ENCODE measurements at regions not wholly inside any gene's neighbourhood (a gene's known extent, or its start where the extent isn't known, plus 50 kb on each side); places are given as distances from the start of the nearest gene placed in this dataset.

DNA sequence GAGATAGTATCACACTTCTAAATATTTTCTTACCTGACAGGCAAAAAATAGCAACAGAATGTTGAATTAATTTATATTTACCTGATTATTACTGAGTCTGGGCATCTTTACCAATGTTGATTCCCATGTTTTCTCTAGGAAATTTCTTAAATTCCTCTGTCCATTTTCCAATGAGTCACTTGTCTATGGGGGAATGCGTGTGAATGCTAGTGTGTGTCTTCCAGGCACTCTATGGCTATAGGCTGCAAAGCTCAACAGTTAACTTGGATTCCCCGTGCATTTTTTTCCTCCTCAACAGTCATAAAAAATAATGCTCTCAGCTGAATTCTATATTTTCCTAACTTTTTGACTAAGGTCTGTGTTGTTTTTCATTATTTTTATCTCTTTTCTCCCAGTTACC lies 1385.8 kb upstream of the FLRT2 start:
- no peak for DNase-seq
- Mint-ChIP-seq H3K4me3 (no peak overlapping the region), H3K4me1 (ENCODE audit: low read depth) (no peaks in the 10 kb centered on the region), H3K27me3 (ENCODE audit: low read depth) (no peaks in the 10 kb centered on the region), H3K9me3 (peaks cover 12% of the 10 kb centered on the region), H3K36me3 (ENCODE audit: insufficient read depth) (no peaks in the 10 kb centered on the region)
- no peak for ATAC-seq

GRCh38 chr14:84152452-84152851 lies 1377.5 kb upstream of the FLRT2 start:
- DNase-seq (no peak), ATAC-seq (no peak)
- no peaks in the 10 kb centered on the region for H3K27me3 Mint-ChIP-seq (ENCODE audit: low read depth)
- H3K36me3 Mint-ChIP-seq (ENCODE audit: insufficient read depth), result no peaks in the 10 kb centered on the region
- peaks cover 6% of the 10 kb centered on the region for H3K9me3 Mint-ChIP-seq
- H3K4me3 Mint-ChIP-seq, result no peak overlapping the region
- H3K4me1 Mint-ChIP-seq (ENCODE audit: low read depth), result no peaks in the 10 kb centered on the region

GRCh38 chr14:84162633-84163032 lies 1367.3 kb upstream of the FLRT2 start:
- no peak for ATAC-seq

GRCh38 chr14:84167026-84167425 lies 1362.9 kb upstream of the FLRT2 start:
- H3K36me3 Mint-ChIP-seq (ENCODE audit: insufficient read depth), result no peaks in the 10 kb centered on the region
- DNase-seq (no peak), ATAC-seq (no peak)
- no peak overlapping the region for H3K4me3 Mint-ChIP-seq
- H3K27me3 Mint-ChIP-seq (ENCODE audit: low read depth), result no peaks in the 10 kb centered on the region
- no peaks in the 10 kb centered on the region for H3K4me1 Mint-ChIP-seq (ENCODE audit: low read depth)
- peaks cover 17% of the 10 kb centered on the region for H3K9me3 Mint-ChIP-seq

More at GRCh38 chr14:84162633-84163032, 1367.3 kb upstream of the FLRT2 start:
- Mint-ChIP-seq H3K36me3 (ENCODE audit: insufficient read depth) (no peaks in the 10 kb centered on the region), H3K27me3 (ENCODE audit: low read depth) (no peaks in the 10 kb centered on the region), H3K9me3 (peaks cover 10% of the 10 kb centered on the region), H3K4me3 (no peak overlapping the region), H3K4me1 (ENCODE audit: low read depth) (no peaks in the 10 kb centered on the region)
- no peak for DNase-seq

GRCh38 chr14:84180336-84180735 lies 1349.6 kb upstream of the FLRT2 start:
- H3K9me3 Mint-ChIP-seq, result peaks cover 21% of the 10 kb centered on the region
- H3K36me3 Mint-ChIP-seq (ENCODE audit: insufficient read depth), result no peaks in the 10 kb centered on the region
- no peak overlapping the region for H3K4me3 Mint-ChIP-seq
- no peaks in the 10 kb centered on the region for H3K4me1 Mint-ChIP-seq (ENCODE audit: low read depth)
- no peak for DNase-seq
- no peak for ATAC-seq
- H3K27me3 Mint-ChIP-seq (ENCODE audit: low read depth), result no peaks in the 10 kb centered on the region

- no peaks in the 10 kb centered on the region for H3K4me1 Mint-ChIP-seq (ENCODE audit: low read depth)
- H3K36me3 Mint-ChIP-seq (ENCODE audit: insufficient read depth), result no peaks in the 10 kb centered on the region
- ATAC-seq (no peak), DNase-seq (no peak)
- no peaks in the 10 kb centered on the region for H3K27me3 Mint-ChIP-seq (ENCODE audit: low read depth)
- H3K9me3 Mint-ChIP-seq, result peaks cover 20% of the 10 kb centered on the region
- no peak overlapping the region for H3K4me3 Mint-ChIP-seq
Observed at GRCh38 chr14:84181072-84181471, 1348.9 kb upstream of the FLRT2 start.

GRCh38 chr14:84195514-84195913 lies 1334.4 kb upstream of the FLRT2 start:
- Mint-ChIP-seq H3K36me3 (ENCODE audit: insufficient read depth) (no peaks in the 10 kb centered on the region), H3K27me3 (ENCODE audit: low read depth) (no peaks in the 10 kb centered on the region), H3K4me1 (ENCODE audit: low read depth) (no peaks in the 10 kb centered on the region), H3K9me3 (peaks cover 23% of the 10 kb centered on the region), H3K4me3 (no peak overlapping the region)
- ATAC-seq (no peak), DNase-seq (no peak)

DNA sequence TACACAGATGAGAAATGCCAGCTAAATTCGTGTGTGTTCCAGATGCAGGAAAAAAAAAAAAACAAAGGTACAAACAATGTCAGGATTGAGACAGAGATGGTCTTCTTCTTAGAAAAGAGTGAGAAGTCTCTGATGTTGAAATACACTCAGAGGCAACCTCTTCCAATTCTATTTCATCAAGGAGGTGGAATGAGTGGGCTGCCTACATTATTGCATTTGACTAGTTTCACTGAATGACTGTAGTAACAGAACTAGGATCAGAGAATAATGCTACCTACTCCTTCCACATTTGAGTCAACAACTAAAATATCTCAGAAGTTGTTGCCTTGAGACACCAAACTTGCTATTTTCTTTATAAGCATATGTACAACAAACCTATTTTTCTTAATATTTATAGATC lies 1332.2 kb upstream of the FLRT2 start:
- Mint-ChIP-seq H3K36me3 (ENCODE audit: insufficient read depth) (no peaks in the 10 kb centered on the region), H3K9me3 (peaks cover 25% of the 10 kb centered on the region), H3K4me3 (no peak overlapping the region), H3K4me1 (ENCODE audit: low read depth) (no peaks in the 10 kb centered on the region), H3K27me3 (ENCODE audit: low read depth) (no peaks in the 10 kb centered on the region)
- no peak for DNase-seq
- no peak for ATAC-seq

- peaks cover 14% of the 10 kb centered on the region for H3K9me3 Mint-ChIP-seq
- H3K4me1 Mint-ChIP-seq (ENCODE audit: low read depth), result no peaks in the 10 kb centered on the region
- H3K36me3 Mint-ChIP-seq (ENCODE audit: insufficient read depth), result no peaks in the 10 kb centered on the region
- H3K27me3 Mint-ChIP-seq (ENCODE audit: low read depth), result no peaks in the 10 kb centered on the region
- H3K4me3 Mint-ChIP-seq, result no peak overlapping the region
- no peak for DNase-seq
- ATAC-seq, result no peak
Observed at GRCh38 chr14:84202486-84202885, 1327.5 kb upstream of the FLRT2 start.

DNA sequence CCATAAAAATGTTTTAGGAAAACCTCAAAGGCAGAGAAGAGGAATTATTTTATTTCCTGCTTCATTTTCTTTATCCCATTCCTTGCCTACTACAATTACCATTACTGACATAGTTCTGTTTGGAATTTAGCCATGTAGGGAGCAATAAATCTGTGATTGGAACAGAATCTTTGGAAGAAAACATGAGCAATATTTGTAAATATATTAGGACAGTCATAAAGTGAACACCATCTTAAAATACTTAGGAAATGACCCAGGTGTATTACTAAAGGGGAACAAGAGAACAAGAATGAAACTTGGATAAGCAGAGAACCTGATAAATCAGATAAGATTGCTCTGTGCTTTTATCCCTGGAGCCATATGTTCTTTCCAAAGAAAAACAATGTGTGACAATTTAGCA lies 1326.0 kb upstream of the FLRT2 start:
- ATAC-seq (no peak), DNase-seq (no peak)
- Mint-ChIP-seq H3K9me3 (peaks cover 18% of the 10 kb centered on the region), H3K36me3 (ENCODE audit: insufficient read depth) (no peaks in the 10 kb centered on the region), H3K4me1 (ENCODE audit: low read depth) (no peaks in the 10 kb centered on the region), H3K4me3 (no peak overlapping the region), H3K27me3 (ENCODE audit: low read depth) (no peaks in the 10 kb centered on the region)

DNA sequence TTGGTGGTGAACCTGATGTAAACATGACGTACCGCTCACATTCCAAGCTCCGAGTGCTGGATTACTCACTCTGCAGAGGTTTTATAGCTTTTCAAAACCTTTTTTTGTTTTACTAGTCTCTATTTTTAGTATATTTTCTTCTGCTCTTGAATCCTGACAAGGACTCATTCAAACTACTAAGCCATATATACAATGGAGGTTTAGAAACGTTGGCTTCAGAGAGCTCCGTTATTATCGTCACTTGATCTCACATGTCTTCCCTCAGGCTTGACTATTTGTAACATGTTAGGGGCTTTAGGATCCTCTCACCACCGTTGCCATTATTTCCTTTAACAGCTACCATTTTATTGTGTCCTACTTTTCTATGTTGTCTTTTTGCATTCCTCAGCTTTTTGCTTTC lies 1321.5 kb upstream of the FLRT2 start:
- Mint-ChIP-seq H3K27me3 (ENCODE audit: low read depth) (no peaks in the 10 kb centered on the region), H3K36me3 (ENCODE audit: insufficient read depth) (no peaks in the 10 kb centered on the region), H3K4me1 (ENCODE audit: low read depth) (no peaks in the 10 kb centered on the region), H3K9me3 (peaks cover 30% of the 10 kb centered on the region), H3K4me3 (no peak overlapping the region)
- ATAC-seq, result no peak
- DNase-seq, result no peak

DNA sequence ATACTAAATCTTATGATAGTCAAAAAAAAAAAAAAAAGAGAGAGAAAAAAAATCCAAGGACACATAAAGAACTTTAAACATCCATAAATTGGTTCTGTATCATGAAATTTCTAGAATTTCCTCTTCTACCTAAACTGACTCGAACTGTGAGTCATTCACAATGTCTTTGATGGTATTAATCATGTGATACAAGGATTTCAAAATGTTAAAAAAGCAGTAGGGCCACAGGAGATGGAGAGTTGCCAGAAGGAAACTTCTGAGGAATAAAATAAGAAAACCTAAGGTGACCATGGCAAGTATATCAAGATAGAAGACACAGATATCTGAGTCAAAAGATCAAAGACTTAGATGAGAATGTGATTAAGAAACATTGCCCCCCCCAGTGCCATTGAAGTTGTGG lies 1320.9 kb upstream of the FLRT2 start:
- no peak for ATAC-seq
- Mint-ChIP-seq H3K4me1 (ENCODE audit: low read depth) (no peaks in the 10 kb centered on the region), H3K36me3 (ENCODE audit: insufficient read depth) (no peaks in the 10 kb centered on the region)

DNA sequence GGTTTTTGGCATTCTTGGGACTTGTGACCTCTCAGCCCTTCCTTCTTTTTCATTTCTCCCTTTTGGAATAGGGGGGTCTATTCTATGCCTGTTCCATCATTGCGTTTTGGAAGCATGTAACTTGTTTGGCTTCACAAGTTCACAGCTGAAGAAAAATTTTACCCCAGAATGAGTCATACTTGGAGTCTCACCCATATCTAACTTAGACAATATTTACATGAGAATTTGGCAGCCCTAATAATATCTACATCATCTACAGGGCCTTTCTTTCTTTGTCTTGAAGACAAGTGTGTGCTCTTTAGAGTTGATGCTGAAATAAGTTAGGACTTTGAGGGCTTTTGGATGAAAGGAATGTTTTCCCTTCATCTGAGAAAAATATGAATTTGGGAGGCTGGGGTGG lies 1312.9 kb upstream of the FLRT2 start:
- Mint-ChIP-seq H3K27me3 (ENCODE audit: low read depth) (no peaks in the 10 kb centered on the region), H3K9me3 (peaks cover 22% of the 10 kb centered on the region), H3K4me3 (no peak overlapping the region), H3K4me1 (ENCODE audit: low read depth) (no peaks in the 10 kb centered on the region), H3K36me3 (ENCODE audit: insufficient read depth) (no peaks in the 10 kb centered on the region)
- DNase-seq (no peak), ATAC-seq (no peak)

More for the DNA sequence above, 1320.9 kb upstream of the FLRT2 start:
- H3K4me3 Mint-ChIP-seq, result no peak overlapping the region
- no peak for DNase-seq
- peaks cover 30% of the 10 kb centered on the region for H3K9me3 Mint-ChIP-seq
- H3K27me3 Mint-ChIP-seq (ENCODE audit: low read depth), result no peaks in the 10 kb centered on the region

DNA sequence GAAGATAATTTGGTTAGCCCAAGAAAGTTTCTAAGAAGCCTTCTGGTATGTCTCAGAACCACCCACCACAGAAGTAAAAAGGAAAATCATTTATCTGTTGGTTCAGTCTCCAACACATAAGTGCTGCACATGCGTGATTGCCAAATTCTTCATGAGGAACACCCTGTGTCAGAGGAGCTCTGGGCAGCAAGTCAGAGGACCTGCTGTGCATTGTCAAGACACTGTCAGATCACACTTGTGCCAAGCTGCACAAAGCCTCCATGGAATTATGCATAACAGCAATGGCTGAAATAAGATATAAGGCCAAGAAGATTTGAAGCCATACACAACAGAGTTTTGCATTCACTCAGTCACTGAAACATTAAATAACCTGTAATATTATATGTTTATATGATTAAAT lies 1304.7 kb upstream of the FLRT2 start:
- no peak for DNase-seq
- no peaks in the 10 kb centered on the region for H3K27me3 Mint-ChIP-seq (ENCODE audit: low read depth)
- H3K36me3 Mint-ChIP-seq (ENCODE audit: insufficient read depth), result no peaks in the 10 kb centered on the region
- peaks cover 14% of the 10 kb centered on the region for H3K9me3 Mint-ChIP-seq
- no peak for ATAC-seq
- H3K4me1 Mint-ChIP-seq (ENCODE audit: low read depth), result no peaks in the 10 kb centered on the region
- no peak overlapping the region for H3K4me3 Mint-ChIP-seq

- no peak overlapping the region for H3K4me3 Mint-ChIP-seq
Observed at GRCh38 chr14:84228702-84229101, 1301.2 kb upstream of the FLRT2 start.

DNA sequence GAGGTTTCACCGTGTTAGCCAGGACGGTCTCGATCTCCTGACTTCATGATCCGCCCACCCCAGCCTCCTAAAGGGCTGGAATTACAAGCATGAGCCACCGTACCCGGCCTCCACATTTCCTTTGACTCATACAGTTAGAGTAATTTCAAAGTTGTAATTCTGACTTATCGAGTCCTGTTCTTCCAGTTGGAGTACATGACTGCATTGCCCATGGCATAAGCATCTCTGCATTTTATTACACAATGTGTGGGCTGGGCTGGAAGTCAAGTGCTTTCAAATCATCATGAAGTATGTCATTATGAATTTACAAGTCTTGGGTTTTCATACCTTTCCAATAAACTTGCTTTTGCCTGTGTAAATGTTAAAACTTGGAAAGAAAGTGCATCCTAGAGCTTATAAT lies 1295.7 kb upstream of the FLRT2 start:
- DNase-seq (no peak), ATAC-seq (no peak)
- Mint-ChIP-seq H3K4me3 (no peak overlapping the region), H3K9me3 (peaks cover 13% of the 10 kb centered on the region), H3K27me3 (ENCODE audit: low read depth) (no peaks in the 10 kb centered on the region), H3K36me3 (ENCODE audit: insufficient read depth) (no peaks in the 10 kb centered on the region), H3K4me1 (ENCODE audit: low read depth) (no peaks in the 10 kb centered on the region)

More at GRCh38 chr14:84228702-84229101, 1301.2 kb upstream of the FLRT2 start:
- ATAC-seq (no peak), DNase-seq (no peak)
- no peaks in the 10 kb centered on the region for H3K4me1 Mint-ChIP-seq (ENCODE audit: low read depth)
- no peaks in the 10 kb centered on the region for H3K36me3 Mint-ChIP-seq (ENCODE audit: insufficient read depth)
- no peaks in the 10 kb centered on the region for H3K27me3 Mint-ChIP-seq (ENCODE audit: low read depth)
- peaks cover 22% of the 10 kb centered on the region for H3K9me3 Mint-ChIP-seq
